SK-N-SH treated with all-trans-retinoic acid at 6 μM for 48 hours (cell line): ENCODE measurements at regions not wholly inside any gene's neighbourhood (a gene's known extent, or its start where the extent isn't known, plus 50 kb on each side); places are given as distances from the start of the nearest gene placed in this dataset.

Experiments
- ARNTL ChIP-seq: fragments of 450-650 bp; formaldehyde crosslinking; IDR thresholded peaks from 2 replicates; pipeline ENCODE4 v1.5.0; 2020; ENCODE audit warnings: low read depth, mild to moderate bottlenecking, moderate library complexity, borderline replicate concordance
- CREB5 ChIP-seq: fragments of 250-450 bp; sonication (Bioruptor Pico); IDR thresholded peaks from 2 replicates; pipeline ENCODE4 v1.5.1; 2020; ENCODE audit warnings: low read depth, mild to moderate bottlenecking, moderate library complexity
- PATZ1 ChIP-seq: fragments of 250-450 bp; sonication (Bioruptor Pico); IDR thresholded peaks from 2 replicates; pipeline ENCODE4 v1.8.0; 2020; ENCODE audit warnings: mild to moderate bottlenecking, moderate library complexity, borderline replicate concordance
- RARB ChIP-seq: fragments of 250-450 bp; sonication (Bioruptor Pico); IDR thresholded peaks from 2 replicates; pipeline ENCODE4 v1.8.0; 2021; ENCODE audit warnings: mild to moderate bottlenecking, moderate library complexity
- TOX ChIP-seq: fragments of 250-450 bp; sonication (Bioruptor Pico); IDR thresholded peaks from 2 replicates; pipeline ENCODE4 v1.8.0; 2021; ENCODE audit warnings: mild to moderate bottlenecking, moderate library complexity, borderline replicate concordance
- ZFP3 ChIP-seq: fragments of 250-450 bp; sonication (Bioruptor Pico); IDR thresholded peaks from 2 replicates; pipeline ENCODE4 v1.5.0; 2020; ENCODE audit warnings: mild to moderate bottlenecking, moderate library complexity

- no peak for TF ChIP-seq ZFP3
- no peak for TF ChIP-seq PATZ1 (CRISPR knock-in tag)
- TF ChIP-seq CREB5 (CRISPR knock-in tag), result no peak
- TF ChIP-seq TOX, result no peak
- no peak for TF ChIP-seq ARNTL (CRISPR knock-in tag)
- no peak for TF ChIP-seq RARB
Measured at GRCh38 chr9:108677776-108678175, 178.0 kb downstream of the ACTL7B start.
